ENCODE measurements at regions not wholly inside any gene's neighbourhood (a gene's known extent, or its start where the extent isn't known, plus 50 kb on each side); places are given as distances from the start of the nearest gene placed in this dataset.

DNA sequence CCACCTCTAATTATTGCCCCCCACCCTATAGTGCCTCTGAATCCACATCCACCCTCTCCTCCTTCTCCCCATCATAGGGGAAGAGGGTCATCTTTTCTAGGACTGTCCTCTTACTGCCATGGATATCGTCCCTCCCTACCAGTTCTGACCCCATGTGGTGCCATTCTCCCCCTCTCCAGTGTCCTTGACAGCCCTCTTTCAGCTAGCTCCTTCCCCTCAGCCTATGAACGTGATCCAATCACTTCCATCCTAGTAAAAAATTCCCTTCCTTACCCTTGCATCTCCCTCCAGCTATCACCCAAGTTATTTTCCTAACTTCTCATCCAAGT lies 172.7 kb downstream of the RRAGC start:
- no peak overlapping the region for H3K4me3 ChIP-seq
- no peak for ATAC-seq
- H3K9ac ChIP-seq (ENCODE audit: insufficient read depth in 1 of 2, low read depth in 2 of 2, low read length in 2 of 2) = no peak overlapping the region
- intact Hi-C loops (cut with micrococcal nuclease) (no loop called here), in situ Hi-C loops (cut with MboI) (no loop called here)
- H3K27me3 ChIP-seq (ENCODE audit: control insufficient read depth in 2 of 2, insufficient read depth in 2 of 2, low read length in 2 of 2) = peaks cover 16 to 25% of the 10 kb centered on the region in 2 experiments
- ChIA-PET POLR2A (interaction anchor here (1.6 kb wide), 2 partner anchors 10 to 13 kb away, joined by 5 to 8 read pairs; no protein-coding TSS in a partner anchor), CTCF (ENCODE audit: low intra/inter-chr PET ratio) (no interaction called here)
- H3K9me1 ChIP-seq (ENCODE audit: control insufficient read depth, insufficient read depth, low read length) = no peaks in the 10 kb centered on the region
- WGBS (ENCODE audit: insufficient coverage, low coverage, missing lambda C conversion rate) = 0% methylated on average over 2 of the region's 2 CpGs
- H3K27ac ChIP-seq (ENCODE audit: extremely low read depth, low read depth, low read length) = no peak overlapping the region
- no peak overlapping the region for H2AFZ ChIP-seq (ENCODE audit: low read depth, low read length)
- H3K79me2 ChIP-seq (ENCODE audit: control insufficient read depth, insufficient read depth, low read length) = no peaks in the 10 kb centered on the region
- DNase-seq (ENCODE audit: extremely low read depth in 1 of 4, low spot score in 3 of 4) = no peak
- no peaks in the 10 kb centered on the region for H4K20me1 ChIP-seq (replicated peaks; ENCODE audit: control insufficient read depth, insufficient read depth, low read length)
- no TSS peak for BruUV-seq (replicated peaks)
- H3K4me1 ChIP-seq (replicated peaks in 1 of 2; ENCODE audit: control insufficient read depth in 2 of 2, insufficient read depth in 2 of 2, low read length in 2 of 2) = no peaks in the 10 kb centered on the region
- H3K36me3 ChIP-seq (ENCODE audit: control insufficient read depth, insufficient read depth, low read length) = no peaks in the 10 kb centered on the region
- H3K4me2 ChIP-seq (ENCODE audit: insufficient read depth, low read length) = no peak overlapping the region
- H3K9me3 ChIP-seq (replicated peaks; ENCODE audit: control insufficient read depth, insufficient read depth, low read depth, low read length) = no peaks in the 10 kb centered on the region
- TF ChIP-seq CBX8 (IDR thresholded peaks at IDR 0.05; ENCODE audit: borderline replicate concordance, extremely low read depth, low read depth, low read length, poor library complexity, severe bottlenecking) = no peak
- TF ChIP-seq, protein P1, sequence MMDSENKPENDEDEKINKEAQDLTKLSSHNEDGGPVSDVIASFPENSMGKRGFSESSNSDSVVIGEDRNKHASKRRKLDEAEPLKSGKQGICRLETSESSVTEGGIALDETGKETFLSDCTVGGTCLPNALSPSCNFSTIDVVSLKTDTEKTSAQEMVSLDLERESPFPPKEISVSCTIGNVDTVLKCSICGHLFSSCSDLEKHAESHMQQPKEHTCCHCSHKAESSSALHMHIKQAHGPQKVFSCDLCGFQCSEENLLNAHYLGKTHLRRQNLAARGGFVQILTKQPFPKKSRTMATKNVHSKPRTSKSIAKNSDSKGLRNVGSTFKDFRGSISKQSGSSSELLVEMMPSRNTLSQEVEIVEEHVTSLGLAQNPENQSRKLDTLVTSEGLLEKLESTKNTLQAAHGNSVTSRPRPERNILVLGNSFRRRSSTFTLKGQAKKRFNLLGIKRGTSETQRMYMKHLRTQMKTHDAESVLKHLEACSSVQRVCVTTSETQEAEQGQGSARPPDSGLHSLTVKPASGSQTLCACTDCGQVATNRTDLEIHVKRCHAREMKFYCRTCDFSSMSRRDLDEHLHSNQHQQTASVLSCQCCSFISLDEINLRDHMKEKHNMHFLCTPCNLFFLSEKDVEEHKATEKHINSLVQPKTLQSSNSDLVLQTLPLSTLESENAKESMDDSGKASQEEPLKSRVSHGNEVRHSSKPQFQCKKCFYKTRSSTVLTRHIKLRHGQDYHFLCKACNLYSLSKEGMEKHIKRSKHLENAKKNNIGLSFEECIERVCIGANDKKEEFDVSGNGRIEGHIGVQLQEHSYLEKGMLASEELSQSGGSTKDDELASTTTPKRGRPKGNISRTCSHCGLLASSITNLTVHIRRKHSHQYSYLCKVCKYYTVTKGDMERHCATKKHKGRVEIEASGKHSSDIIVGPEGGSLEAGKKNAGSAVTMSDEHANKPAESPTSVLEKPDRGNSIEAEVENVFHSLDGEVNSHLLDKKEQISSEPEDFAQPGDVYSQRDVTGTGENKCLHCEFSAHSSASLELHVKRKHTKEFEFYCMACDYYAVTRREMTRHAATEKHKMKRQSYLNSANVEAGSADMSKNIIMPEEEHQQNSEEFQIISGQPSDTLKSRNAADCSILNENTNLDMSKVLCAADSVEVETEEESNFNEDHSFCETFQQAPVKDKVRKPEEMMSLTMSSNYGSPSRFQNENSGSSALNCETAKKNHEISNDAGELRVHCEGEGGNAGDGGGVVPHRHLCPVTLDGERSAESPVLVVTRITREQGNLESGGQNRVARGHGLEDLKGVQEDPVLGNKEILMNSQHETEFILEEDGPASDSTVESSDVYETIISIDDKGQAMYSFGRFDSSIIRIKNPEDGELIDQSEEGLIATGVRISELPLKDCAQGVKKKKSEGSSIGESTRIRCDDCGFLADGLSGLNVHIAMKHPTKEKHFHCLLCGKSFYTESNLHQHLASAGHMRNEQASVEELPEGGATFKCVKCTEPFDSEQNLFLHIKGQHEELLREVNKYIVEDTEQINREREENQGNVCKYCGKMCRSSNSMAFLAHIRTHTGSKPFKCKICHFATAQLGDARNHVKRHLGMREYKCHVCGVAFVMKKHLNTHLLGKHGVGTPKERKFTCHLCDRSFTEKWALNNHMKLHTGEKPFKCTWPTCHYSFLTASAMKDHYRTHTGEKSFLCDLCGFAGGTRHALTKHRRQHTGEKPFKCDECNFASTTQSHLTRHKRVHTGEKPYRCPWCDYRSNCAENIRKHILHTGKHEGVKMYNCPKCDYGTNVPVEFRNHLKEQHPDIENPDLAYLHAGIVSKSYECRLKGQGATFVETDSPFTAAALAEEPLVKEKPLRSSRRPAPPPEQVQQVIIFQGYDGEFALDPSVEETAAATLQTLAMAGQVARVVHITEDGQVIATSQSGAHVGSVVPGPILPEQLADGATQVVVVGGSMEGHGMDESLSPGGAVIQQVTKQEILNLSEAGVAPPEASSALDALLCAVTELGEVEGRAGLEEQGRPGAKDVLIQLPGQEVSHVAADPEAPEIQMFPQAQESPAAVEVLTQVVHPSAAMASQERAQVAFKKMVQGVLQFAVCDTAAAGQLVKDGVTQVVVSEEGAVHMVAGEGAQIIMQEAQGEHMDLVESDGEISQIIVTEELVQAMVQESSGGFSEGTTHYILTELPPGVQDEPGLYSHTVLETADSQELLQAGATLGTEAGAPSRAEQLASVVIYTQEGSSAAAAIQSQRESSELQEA (IDR thresholded peaks at IDR 0.05; ENCODE audit: low read depth) = no peak
- no peak for TF ChIP-seq MXI1 (IDR thresholded peaks at IDR 0.05; ENCODE audit: low read depth, low read length)
- no peak for TF ChIP-seq NR2F6 (CRISPR knock-in tag; IDR thresholded peaks at IDR 0.05)
- TF ChIP-seq, protein P2, sequence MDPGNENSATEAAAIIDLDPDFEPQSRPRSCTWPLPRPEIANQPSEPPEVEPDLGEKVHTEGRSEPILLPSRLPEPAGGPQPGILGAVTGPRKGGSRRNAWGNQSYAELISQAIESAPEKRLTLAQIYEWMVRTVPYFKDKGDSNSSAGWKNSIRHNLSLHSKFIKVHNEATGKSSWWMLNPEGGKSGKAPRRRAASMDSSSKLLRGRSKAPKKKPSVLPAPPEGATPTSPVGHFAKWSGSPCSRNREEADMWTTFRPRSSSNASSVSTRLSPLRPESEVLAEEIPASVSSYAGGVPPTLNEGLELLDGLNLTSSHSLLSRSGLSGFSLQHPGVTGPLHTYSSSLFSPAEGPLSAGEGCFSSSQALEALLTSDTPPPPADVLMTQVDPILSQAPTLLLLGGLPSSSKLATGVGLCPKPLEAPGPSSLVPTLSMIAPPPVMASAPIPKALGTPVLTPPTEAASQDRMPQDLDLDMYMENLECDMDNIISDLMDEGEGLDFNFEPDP (CRISPR knock-in tag; IDR thresholded peaks at IDR 0.05) = no peak
- no peak for TF ChIP-seq NFXL1 (CRISPR knock-in tag; IDR thresholded peaks at IDR 0.05)
- no peak for FAIRE-seq

All from K562 (cell line).